ENCODE measurements at regions not wholly inside any gene's neighbourhood (a gene's known extent, or its start where the extent isn't known, plus 50 kb on each side); places are given as distances from the start of the nearest gene placed in this dataset.

GRCh38 chr21:36628106-36628505 lies 70.8 kb upstream of the SIM2 start:
- no peaks in the 10 kb centered on the region for H4K20me1 ChIP-seq

GRCh38 chr21:36628761-36629460 lies 70.0 kb upstream of the SIM2 start:
- peaks cover 7 to 21% (median 12%) of the 10 kb centered on the region in 10 experiments; a peak in 17 of 20 replicates for H3K4me1 ChIP-seq
- no peaks in the 10 kb centered on the region for H3K27me3 ChIP-seq
- H3K9ac ChIP-seq: no peak overlapping the region
- no peaks in the 10 kb centered on the region for H3K36me3 ChIP-seq
- no peak overlapping the region for H3K4me3 ChIP-seq
- no peak for TF ChIP-seq Cebpa-rat (IDR thresholded peaks at IDR 0.05)
- no peak overlapping the region for H3K4me2 ChIP-seq
- no peaks in the 10 kb centered on the region for H4K20me1 ChIP-seq
- H3K9me3 ChIP-seq (replicated peaks in 1 of 11): peaks cover 14 to 39% (median 24%) of the 10 kb centered on the region in 11 experiments; a peak in 20 of 22 replicates
- no peak overlapping the region for H3K27ac ChIP-seq

More at GRCh38 chr21:36628106-36628505, 70.8 kb upstream of the SIM2 start:
- Histone ChIP-seq H3K4me1 (peaks cover 3 to 17% (median 6%) of the 10 kb centered on the region in 10 experiments; a peak in 17 of 20 replicates), H3K27me3 (no peaks in the 10 kb centered on the region), H3K4me2 (no peak overlapping the region), H3K9ac (no peak overlapping the region), H3K27ac (no peak overlapping the region), H3K9me3 (replicated peaks in 1 of 11) (peaks cover 14 to 41% (median 29%) of the 10 kb centered on the region in 11 experiments; a peak in 19 of 22 replicates), H3K36me3 (no peaks in the 10 kb centered on the region), H3K4me3 (no peak overlapping the region)
- no peak for TF ChIP-seq Cebpa-rat (IDR thresholded peaks at IDR 0.05)

- no peak for TF ChIP-seq Cebpa-rat (IDR thresholded peaks at IDR 0.05)
- Histone ChIP-seq H3K27me3 (no peaks in the 10 kb centered on the region), H3K36me3 (peaks cover 0 to 6% (median 0%) of the 10 kb centered on the region in 11 experiments; a peak in 2 of 22 replicates), H3K4me2 (0 out of 22 replicates have a peak overlapping the region, but pooled peaks of 2 of the 11 experiments have one; percentile 4 to 8), H3K9ac (no peak overlapping the region), H3K9me3 (replicated peaks in 1 of 11) (peaks cover 0 to 40% (median 25%) of the 10 kb centered on the region in 11 experiments; a peak in 18 of 22 replicates), H4K20me1 (no peaks in the 10 kb centered on the region), H3K4me3 (no peak overlapping the region), H3K27ac (no peak overlapping the region), H3K4me1 (peaks cover 7 to 27% (median 13%) of the 10 kb centered on the region in 10 experiments; a peak in 17 of 20 replicates)
These were observed 68.3 kb upstream of the SIM2 start for GRCh38 chr21:36630485-36631206.

- peaks cover 17 to 60% (median 52%) of the 10 kb centered on the region in 11 experiments for H3K9me3 ChIP-seq (replicated peaks in 1 of 11)
- H4K20me1 ChIP-seq: no peaks in the 10 kb centered on the region
- H3K9ac ChIP-seq: no peak overlapping the region; a peak in 2 of 22 replicates
- peak overlapping the region in 3 of 11 experiments; percentile 46 to 67 (median 64); a peak in 5 of 22 replicates for H3K4me2 ChIP-seq
- H3K27ac ChIP-seq: peak overlapping the region in 4 of 11 experiments; percentile 14 to 77 (median 62); a peak in 6 of 22 replicates
- peaks cover 30 to 65% (median 32%) of the 10 kb centered on the region in 10 experiments for H3K4me1 ChIP-seq
- H3K27me3 ChIP-seq: no peaks in the 10 kb centered on the region
- peak in 1 of 11 experiments; percentile 21; a peak in 1 of 22 replicates for TF ChIP-seq Cebpa-rat (IDR thresholded peaks at IDR 0.05)
- H3K4me3 ChIP-seq: no peak overlapping the region
- peaks cover 0 to 27% (median 4%) of the 10 kb centered on the region in 11 experiments; a peak in 6 of 22 replicates for H3K36me3 ChIP-seq
These were observed 62.9 kb upstream of the SIM2 start for GRCh38 chr21:36636016-36636415.

- no peak overlapping the region for H3K4me3 ChIP-seq
- peaks cover 0 to 27% (median 4%) of the 10 kb centered on the region in 11 experiments; a peak in 6 of 22 replicates for H3K36me3 ChIP-seq
- no peaks in the 10 kb centered on the region for H4K20me1 ChIP-seq
- H3K4me1 ChIP-seq: peaks cover 34 to 68% (median 36%) of the 10 kb centered on the region in 10 experiments
- TF ChIP-seq Cebpa-rat (IDR thresholded peaks at IDR 0.05): no peak
- peak overlapping the region in 3 of 11 experiments; percentile 46 to 67 (median 64); a peak in 4 of 22 replicates for H3K4me2 ChIP-seq
- no peak overlapping the region for H3K9ac ChIP-seq
- peaks cover 17 to 60% (median 52%) of the 10 kb centered on the region in 11 experiments for H3K9me3 ChIP-seq (replicated peaks in 1 of 11)
- H3K27ac ChIP-seq: peak overlapping the region in 3 of 11 experiments; percentile 54 to 77 (median 70); a peak in 3 of 22 replicates
- no peaks in the 10 kb centered on the region for H3K27me3 ChIP-seq
These were observed 62.5 kb upstream of the SIM2 start for GRCh38 chr21:36636439-36636838.

- Histone ChIP-seq H3K4me1 (peaks cover 35 to 55% (median 47%) of the 10 kb centered on the region in 10 experiments), H3K4me2 (peak overlapping the region; percentile 78 to 94 (median 87)), H4K20me1 (no peaks in the 10 kb centered on the region), H3K36me3 (peaks cover 0 to 27% (median 4%) of the 10 kb centered on the region in 11 experiments; a peak in 6 of 22 replicates), H3K9me3 (replicated peaks in 1 of 11) (peaks cover 17 to 46% (median 42%) of the 10 kb centered on the region in 11 experiments), H3K27me3 (no peaks in the 10 kb centered on the region), H3K4me3 (peak overlapping the region in 9 of 10 experiments; percentile 40 to 64 (median 49); a peak in 12 of 20 replicates), H3K27ac (peak overlapping the region in 9 of 11 experiments; percentile 37 to 67 (median 62); a peak in 16 of 22 replicates), H3K9ac (peak overlapping the region in 9 of 11 experiments; percentile 3 to 63 (median 48); a peak in 13 of 22 replicates)
- no peak for TF ChIP-seq Cebpa-rat (IDR thresholded peaks at IDR 0.05)
These were observed 59.1 kb upstream of the SIM2 start for GRCh38 chr21:36639769-36640168.

GRCh38 chr21:36640174-36640720 lies 58.7 kb upstream of the SIM2 start:
- Histone ChIP-seq H3K27ac (peak overlapping the region in 9 of 11 experiments; percentile 37 to 67 (median 62); a peak in 16 of 22 replicates), H3K4me2 (peak overlapping the region; percentile 78 to 94 (median 87)), H4K20me1 (no peaks in the 10 kb centered on the region), H3K9me3 (replicated peaks in 1 of 11) (peaks cover 17 to 44% (median 37%) of the 10 kb centered on the region in 11 experiments), H3K4me3 (peak overlapping the region; percentile 27 to 64 (median 48); a peak in 17 of 20 replicates), H3K36me3 (peaks cover 0 to 23% (median 4%) of the 10 kb centered on the region in 11 experiments; a peak in 6 of 22 replicates), H3K4me1 (peaks cover 35 to 51% (median 44%) of the 10 kb centered on the region in 10 experiments), H3K27me3 (no peaks in the 10 kb centered on the region), H3K9ac (peak overlapping the region in 9 of 11 experiments; percentile 14 to 63 (median 48); a peak in 17 of 22 replicates)
- TF ChIP-seq Cebpa-rat (IDR thresholded peaks at IDR 0.05): no peak

GRCh38 chr21:36640721-36641244 lies 58.1 kb upstream of the SIM2 start:
- H3K4me1 ChIP-seq: peaks cover 35 to 48% (median 40%) of the 10 kb centered on the region in 10 experiments
- peak overlapping the region in 9 of 11 experiments; percentile 37 to 67 (median 62); a peak in 15 of 22 replicates for H3K27ac ChIP-seq
- no peak for TF ChIP-seq Cebpa-rat (IDR thresholded peaks at IDR 0.05)
- H3K4me2 ChIP-seq: peak overlapping the region; percentile 78 to 94 (median 87)
- peak overlapping the region; percentile 27 to 64 (median 48); a peak in 17 of 20 replicates for H3K4me3 ChIP-seq
- H3K27me3 ChIP-seq: no peaks in the 10 kb centered on the region
- peaks cover 0 to 21% (median 4%) of the 10 kb centered on the region in 11 experiments; a peak in 4 of 22 replicates for H3K36me3 ChIP-seq
- H3K9me3 ChIP-seq (replicated peaks in 1 of 11): peaks cover 17 to 40% (median 33%) of the 10 kb centered on the region in 11 experiments
- H4K20me1 ChIP-seq: no peaks in the 10 kb centered on the region
- H3K9ac ChIP-seq: peak overlapping the region in 9 of 11 experiments; percentile 14 to 63 (median 48); a peak in 16 of 22 replicates

Measured in BLaER1 treated with 17β-estradiol and CSF1 and Interleukin-3, amounts not matched to agents 10 nM and 100 nM (cell line).